Hypothalamus (tissue), 51 donors: ENCODE measurements at regions not wholly inside any gene's neighbourhood (a gene's known extent, or its start where the extent isn't known, plus 50 kb on each side); places are given as distances from the start of the nearest gene placed in this dataset.
"Not testable (repeated sequence)": the region's sequence is repeated elsewhere in the genome, so short reads cannot be mapped to it uniquely, and the experiment has no call there.

ENCODE experiments used
- DNase-seq, 51 donors: peaks; one replicate each; lab custom pipeline; 2025; lab: John Stamatoyannopoulos, UW

DNA sequence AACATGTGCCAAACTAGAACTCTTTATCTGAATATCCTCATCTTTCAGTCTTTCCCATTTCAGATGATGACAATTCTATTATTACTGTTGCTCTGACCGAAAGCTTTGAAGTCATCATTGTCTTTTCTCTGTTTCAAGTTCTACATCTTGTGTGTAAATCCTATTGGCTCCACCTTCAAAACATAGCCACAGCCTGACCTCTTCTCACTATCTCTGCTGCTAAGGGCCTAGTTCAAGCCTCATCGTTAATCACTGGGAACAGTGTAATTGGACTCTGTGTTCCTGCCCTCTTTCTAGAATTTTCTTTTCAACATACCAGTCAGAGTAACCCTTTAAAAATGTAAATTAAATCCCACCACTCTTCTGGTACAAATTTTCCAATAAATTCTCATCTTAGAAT, 105.1 kb downstream of the OXSM start:
- DNase-seq = no peak

DNA sequence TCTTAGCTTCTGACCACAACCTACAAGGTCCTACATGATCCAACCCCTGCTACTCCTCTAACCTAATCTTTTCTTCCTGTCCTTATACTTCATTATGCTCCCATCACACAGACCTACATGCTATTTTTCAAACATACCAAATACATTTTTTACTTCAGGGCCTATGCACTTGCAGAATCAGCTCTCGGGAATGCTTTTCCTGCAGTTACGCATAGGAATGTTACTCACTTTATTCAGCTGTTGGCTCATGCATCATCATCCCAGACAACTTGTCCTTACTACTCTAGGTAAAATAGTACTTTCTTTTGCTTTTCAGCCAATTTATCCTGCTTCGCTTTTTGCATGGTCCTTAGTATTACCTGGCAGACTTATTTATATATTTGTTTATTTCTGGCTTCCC, 105.6 kb downstream of the OXSM start:
- no peak for DNase-seq

- DNase-seq = no peak
Observed at GRCh38 chr3:25897019-25897418, 107.1 kb downstream of the OXSM start.

GRCh38 chr3:25899352-25900101, 109.6 kb downstream of the OXSM start:
- DNase-seq = no peak

GRCh38 chr3:25900161-25900560, 110.3 kb downstream of the OXSM start:
- no peak for DNase-seq

- no peak for DNase-seq
Observed at GRCh38 chr3:25901796-25902195, 111.9 kb downstream of the OXSM start.

GRCh38 chr3:25902586-25902985, 112.7 kb downstream of the OXSM start:
- no peak for DNase-seq

DNA sequence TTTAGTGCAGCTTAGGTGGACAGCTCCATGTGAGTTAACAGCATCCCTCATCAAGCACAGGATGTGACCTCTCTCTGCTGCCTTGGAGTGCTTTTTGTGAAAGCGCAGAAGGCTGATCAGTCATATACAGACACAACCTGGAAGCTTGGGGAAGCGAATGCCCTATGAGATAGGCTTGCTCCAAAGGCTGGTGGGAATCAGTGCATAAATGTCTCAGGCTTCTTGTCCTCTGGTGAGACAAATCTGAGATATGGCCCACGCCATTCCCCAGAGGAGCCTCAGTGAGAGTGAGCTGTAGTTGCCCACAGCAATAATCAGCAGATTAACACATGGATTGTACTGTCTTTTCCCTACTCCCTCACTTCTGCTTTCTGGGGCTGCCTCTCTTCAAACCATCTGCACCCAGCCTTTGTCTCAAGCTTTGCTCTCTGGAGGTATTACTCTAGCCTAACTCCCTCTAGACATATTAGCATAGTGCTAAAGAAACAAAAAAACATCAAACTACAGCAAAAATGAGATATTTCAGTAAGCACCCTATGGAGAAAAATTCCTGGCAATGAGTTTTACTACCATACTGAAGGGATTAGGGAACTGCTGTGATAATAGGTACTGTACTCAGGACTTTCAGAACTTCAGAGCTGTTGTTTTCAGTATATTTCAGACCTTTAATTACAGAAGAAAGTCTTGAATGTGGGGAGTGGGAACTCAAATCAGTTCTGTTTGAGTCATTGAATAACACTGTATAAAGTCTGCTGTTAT, 113.7 kb downstream of the OXSM start:
- peak in 1 of 51 donors; percentile 16 for DNase-seq

DNA sequence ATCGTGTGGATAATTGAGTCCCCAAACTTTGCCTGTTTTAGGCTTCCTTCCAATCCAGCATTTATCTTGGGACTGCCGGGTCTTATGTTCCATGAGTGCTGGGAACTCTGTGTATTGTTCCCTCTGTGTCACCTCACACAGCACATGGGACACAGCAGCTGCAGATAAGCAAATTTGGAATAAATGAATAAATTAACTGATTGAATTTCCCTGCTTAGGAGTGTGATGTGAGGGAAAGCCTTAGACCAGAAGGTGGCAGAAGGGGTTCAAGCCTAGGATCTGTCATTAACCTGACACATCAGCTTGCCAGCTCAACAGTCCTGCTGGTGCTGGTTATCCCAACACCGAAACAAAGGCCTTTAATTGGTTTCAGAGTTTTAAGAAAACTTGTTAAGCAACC, 114.3 kb downstream of the OXSM start:
- peak in 2 of 51 donors; percentile 1 to 11 for DNase-seq

GRCh38 chr3:25906132-25906906, 116.4 kb downstream of the OXSM start:
- no peak for DNase-seq

DNA sequence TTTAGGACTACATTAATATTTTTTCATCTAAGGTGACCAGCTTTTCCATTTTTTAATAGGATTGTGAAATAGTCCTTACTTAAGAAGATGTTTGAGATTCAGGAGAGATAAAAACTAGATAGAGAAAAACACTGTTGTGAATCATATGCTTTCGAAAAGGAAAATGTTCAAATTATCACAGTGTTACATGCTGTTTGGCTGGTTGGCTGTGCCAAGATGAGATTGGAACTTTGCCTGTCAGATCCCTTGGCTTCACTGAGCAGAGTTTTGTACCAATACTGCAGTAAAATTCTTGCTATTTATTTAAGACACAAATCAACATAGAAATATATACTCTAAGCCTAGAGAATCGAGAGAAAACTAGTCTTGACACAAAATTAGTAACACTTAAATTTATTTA, 117.2 kb downstream of the OXSM start:
- DNase-seq = peak in 1 of 51 donors; percentile 4

- DNase-seq = no peak
Observed at GRCh38 chr3:25910105-25910504, 120.2 kb downstream of the OXSM start.

DNA sequence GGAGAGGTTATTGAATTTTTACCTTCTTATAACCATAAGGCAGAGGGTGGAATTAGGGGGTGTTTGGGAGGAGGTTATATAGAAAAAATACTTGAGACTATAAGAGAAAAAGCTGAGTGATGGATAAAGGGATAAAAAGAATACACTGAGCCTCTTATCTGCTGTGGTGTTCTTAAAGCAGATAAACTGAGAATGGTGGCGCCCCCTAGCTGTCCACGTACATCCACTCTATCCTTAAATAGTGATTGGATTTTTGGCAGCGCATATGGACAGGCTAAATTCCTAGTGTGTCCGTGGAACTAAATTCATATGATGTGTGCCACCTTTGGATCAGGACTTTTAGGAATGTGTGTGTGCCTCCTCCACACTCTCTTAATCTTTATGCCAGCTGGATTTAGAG, 121.1 kb downstream of the OXSM start:
- peak in 10 of 51 donors; percentile 1 to 36 (median 10) for DNase-seq

DNA sequence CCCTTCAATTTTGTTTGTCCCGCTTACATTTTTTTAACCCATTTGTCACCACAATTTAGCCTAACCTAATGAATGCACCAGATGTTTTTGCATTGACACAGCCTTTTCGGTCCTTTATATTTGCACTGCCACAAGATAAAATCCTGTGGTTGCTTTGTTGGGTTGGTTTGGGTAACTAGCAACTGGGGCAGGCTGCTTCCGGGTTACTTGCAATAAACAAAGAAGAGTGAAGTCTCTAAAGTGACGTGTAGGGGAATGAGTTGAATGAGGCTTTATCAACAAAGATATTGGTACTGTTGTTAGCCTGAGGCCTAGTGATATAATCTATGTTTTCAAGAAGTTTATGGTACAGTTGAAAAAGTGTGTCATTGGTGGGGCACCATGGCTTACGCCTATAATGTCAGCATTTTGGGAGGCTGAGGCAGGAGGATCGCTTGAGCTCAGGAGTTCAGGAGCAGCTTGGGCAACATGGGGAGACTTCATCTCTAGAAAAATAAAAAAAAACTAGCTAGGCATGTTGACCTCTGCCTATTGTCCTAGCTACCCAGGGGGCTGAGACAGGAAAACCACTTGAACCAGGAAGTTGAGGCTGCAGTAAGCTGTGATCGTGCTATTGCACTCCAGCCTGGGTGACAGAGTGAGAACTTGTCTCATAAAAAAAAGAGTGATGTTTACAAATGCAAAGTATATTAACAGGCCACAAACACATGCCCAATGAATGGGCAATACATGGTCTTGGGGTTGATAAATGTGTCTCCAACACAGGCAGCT, 121.8 kb downstream of the OXSM start:
- DNase-seq = no peak

DNA sequence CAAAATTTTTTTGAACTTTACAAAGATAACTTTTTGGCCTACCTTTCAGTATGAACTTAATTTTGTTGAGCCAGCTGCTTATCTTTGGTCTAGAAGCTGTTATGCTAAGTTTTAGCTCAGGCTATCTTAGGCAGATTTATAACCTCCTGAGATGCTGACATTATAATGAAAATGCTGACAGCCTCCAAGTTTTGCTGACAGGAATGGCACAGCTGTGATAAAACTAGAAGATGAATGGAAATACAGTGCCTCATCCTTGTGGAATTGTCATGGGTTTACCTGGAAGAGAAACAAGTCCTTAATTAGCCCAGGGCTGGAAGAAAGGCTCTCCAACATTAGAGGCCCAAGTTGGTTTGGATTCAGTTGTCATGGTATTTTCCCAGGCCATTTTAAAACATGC, 123.3 kb downstream of the OXSM start:
- DNase-seq = no peak

DNA sequence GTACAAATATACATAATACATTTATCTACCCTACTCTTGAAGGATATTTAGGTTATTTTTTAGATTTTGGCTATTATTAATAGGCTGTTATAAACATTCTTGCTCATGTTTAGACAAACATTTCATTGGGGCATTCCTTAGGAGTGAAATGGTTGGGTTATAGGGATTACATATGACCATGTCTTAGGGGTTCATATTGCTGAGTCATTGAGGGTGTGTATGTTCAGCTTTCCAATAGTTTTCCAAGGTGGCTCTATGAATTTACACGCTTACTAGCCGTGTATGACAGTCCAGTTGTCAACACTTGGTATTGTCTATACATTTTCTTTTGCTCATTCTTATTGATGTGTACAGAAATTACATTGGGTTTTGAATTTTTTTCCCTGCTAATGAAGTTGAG, 125.8 kb downstream of the OXSM start:
- DNase-seq = no peak

DNA sequence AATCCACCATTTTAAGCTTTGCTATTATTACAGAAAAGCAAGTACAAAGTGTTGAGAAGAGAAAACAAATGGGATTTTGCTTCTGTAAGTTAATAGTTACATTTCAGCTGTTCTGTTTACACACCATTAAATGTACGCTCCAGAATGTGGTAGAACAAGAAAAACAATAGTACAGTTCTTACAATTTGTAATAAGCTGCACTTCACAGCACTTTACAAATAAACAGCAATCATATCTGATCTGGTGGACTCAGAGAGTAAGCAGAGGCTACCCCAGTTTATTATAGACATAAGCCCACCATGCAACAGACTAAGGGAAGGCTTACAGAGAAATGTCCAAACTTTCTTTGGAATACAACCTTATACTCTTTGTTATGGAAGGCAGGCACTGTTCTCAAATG, 126.4 kb downstream of the OXSM start:
- DNase-seq = no peak

DNA sequence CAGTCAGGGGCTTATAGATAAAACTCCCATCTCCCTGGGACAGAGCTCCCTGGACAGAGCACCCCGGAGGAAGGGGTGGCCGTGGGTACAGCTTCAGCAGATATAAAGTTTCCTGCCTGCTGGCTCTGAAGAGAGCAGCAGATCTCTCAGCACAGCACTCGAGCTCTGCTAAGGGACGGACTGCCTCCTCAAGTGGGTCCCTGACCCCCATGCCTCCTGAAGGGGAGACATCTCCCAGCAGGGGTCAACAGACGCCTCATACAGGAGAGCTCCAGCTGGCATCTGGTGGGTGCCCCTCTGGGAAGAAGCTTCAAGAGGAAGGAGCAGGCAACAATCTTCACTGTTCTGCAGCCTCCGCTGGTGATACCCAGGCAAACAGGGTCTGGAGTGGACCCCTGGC, 142.1 kb downstream of the OXSM start:
- DNase-seq = not testable (repeated sequence)

DNA sequence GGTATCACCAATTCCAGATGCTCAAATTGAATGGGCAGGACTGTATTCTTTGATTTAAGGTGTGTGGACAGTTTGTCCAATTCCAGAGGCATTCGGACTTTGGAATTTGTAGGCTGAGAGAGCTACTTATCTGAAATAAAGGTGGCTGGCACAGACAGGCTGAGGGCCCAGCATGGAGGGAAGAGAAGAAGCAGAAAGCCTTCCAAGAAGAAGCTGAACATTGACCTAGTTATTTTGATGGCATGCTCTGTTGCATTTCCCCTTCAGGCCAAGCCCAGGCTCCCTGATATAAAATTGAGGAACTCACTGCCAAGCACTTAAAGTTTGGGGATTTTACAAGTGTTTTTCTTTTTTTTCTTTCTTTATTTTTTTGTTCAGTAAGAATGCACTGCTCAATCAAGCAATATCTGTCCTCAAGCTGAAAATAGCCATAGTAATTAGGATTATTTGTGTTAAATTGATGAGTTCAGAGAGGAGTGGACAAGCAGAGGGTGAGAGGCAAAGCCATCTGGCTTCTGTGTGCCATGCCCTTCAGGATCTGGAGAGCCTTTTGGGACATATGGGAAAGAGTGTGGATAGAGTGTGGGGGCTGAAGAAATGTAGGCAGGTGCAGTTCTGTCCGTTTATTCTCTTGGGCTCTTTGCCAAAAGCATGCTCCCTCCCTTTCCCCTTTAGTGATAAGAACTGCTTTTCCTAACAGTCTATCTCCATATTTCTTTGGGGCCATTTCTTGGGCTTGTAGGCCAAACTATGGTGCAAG, 148.9 kb downstream of the OXSM start:
- DNase-seq = no peak

- no peak for DNase-seq
Observed at GRCh38 chr3:25940935-25941334, 151.0 kb downstream of the OXSM start.
